HG03095 (cell line): ENCODE measurements at regions not wholly inside any gene's neighbourhood (a gene's known extent, or its start where the extent isn't known, plus 50 kb on each side); places are given as distances from the start of the nearest gene placed in this dataset.
"Not testable (repeated sequence)": the region's sequence is repeated elsewhere in the genome, so short reads cannot be mapped to it uniquely, and the experiment has no call there.

Experiments used
- ATAC-seq: cut with Tn5 transposase; IDR thresholded peaks from one replicate; pipeline ENCODE4 v1.9.1; 2021; ENCODE audit warnings: moderate library complexity; ENCODE audit not compliant: unreplicated experiment

GRCh38 chr17:33987162-33987561 lies 267.9 kb upstream of the CCL2 start:
- ATAC-seq: no peak

GRCh38 chr17:33989361-33990148 lies 265.5 kb upstream of the CCL2 start:
- ATAC-seq: no peak

GRCh38 chr17:33990943-33991706 lies 264.0 kb upstream of the CCL2 start:
- no peak for ATAC-seq

GRCh38 chr17:33992113-33992512 lies 263.0 kb upstream of the CCL2 start:
- no peak for ATAC-seq

GRCh38 chr17:34000639-34001038 lies 254.4 kb upstream of the CCL2 start:
- ATAC-seq: no peak

GRCh38 chr17:34001246-34001645 lies 253.8 kb upstream of the CCL2 start:
- no peak for ATAC-seq

GRCh38 chr17:34006126-34006525 lies 249.0 kb upstream of the CCL2 start:
- ATAC-seq: no peak

GRCh38 chr17:34008125-34008524 lies 247.0 kb upstream of the CCL2 start:
- no peak for ATAC-seq

- ATAC-seq: no peak
These were observed 245.2 kb upstream of the CCL2 start for GRCh38 chr17:34009912-34010311.

GRCh38 chr17:34010534-34010933 lies 244.6 kb upstream of the CCL2 start:
- no peak for ATAC-seq

GRCh38 chr17:34011599-34011998 lies 243.5 kb upstream of the CCL2 start:
- ATAC-seq: no peak

- ATAC-seq: no peak
These were observed 242.2 kb upstream of the CCL2 start for GRCh38 chr17:34012709-34013375.

- ATAC-seq: no peak
These were observed 239.8 kb upstream of the CCL2 start for GRCh38 chr17:34015253-34015652.

- no peak for ATAC-seq
These were observed 230.7 kb upstream of the CCL2 start for GRCh38 chr17:34024386-34024785.

GRCh38 chr17:34024806-34025551 lies 230.1 kb upstream of the CCL2 start:
- ATAC-seq: no peak

- not testable (repeated sequence) for ATAC-seq
These were observed 224.5 kb upstream of the CCL2 start for GRCh38 chr17:34030601-34031000.

GRCh38 chr17:34032305-34032704 lies 222.8 kb upstream of the CCL2 start:
- not testable (repeated sequence) for ATAC-seq

GRCh38 chr17:34038786-34039185 lies 216.3 kb upstream of the CCL2 start:
- not testable (repeated sequence) for ATAC-seq

- not testable (repeated sequence) for ATAC-seq
These were observed 215.9 kb upstream of the CCL2 start for GRCh38 chr17:34039213-34039612.

GRCh38 chr17:34039759-34040555 lies 215.1 kb upstream of the CCL2 start:
- ATAC-seq: not testable (repeated sequence)
